ENCODE measurements at regions not wholly inside any gene's neighbourhood (a gene's known extent, or its start where the extent isn't known, plus 50 kb on each side); places are given as distances from the start of the nearest gene placed in this dataset.

DNA sequence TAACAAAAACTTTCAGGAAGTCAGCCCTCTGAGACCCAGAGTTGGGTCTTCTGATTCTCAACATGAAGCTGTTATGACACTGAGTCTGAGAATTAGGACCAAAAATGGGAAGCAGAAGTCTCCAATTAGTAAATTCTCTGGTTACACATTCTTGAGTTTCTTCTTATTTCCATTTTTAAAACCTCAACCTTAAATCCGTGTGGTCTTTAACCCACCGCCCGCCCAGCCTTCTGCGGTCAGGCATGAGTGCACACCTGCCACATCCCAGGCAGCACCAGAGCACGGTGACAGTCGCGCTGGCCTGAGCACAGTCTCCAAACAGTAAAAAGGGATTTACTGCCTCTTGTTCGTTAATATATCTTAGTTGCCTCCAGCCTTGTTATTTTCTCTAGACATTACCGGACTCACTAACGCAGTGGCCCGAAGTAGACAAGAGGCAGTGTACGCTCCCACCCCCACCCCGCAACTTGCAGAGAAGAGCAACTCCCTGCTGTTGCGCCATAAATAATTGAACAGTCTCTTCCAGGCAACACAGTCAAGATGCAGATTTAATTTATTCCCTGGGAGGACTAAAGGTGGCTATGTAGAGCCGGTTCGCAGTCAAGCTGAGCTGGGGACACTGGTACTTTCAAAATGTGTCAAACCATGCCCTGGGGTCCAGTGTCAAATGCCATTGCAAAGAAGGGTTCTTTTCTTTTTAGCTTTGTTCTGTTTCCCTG, 147.0 kb upstream of the CELF2 start:
- no peaks in the 10 kb centered on the region for H3K27me3 ChIP-seq
- DNase-seq: no peak
- no peaks in the 10 kb centered on the region for H3K36me3 ChIP-seq
- H3K9me3 ChIP-seq: no peaks in the 10 kb centered on the region
- TF ChIP-seq, protein P1, sequence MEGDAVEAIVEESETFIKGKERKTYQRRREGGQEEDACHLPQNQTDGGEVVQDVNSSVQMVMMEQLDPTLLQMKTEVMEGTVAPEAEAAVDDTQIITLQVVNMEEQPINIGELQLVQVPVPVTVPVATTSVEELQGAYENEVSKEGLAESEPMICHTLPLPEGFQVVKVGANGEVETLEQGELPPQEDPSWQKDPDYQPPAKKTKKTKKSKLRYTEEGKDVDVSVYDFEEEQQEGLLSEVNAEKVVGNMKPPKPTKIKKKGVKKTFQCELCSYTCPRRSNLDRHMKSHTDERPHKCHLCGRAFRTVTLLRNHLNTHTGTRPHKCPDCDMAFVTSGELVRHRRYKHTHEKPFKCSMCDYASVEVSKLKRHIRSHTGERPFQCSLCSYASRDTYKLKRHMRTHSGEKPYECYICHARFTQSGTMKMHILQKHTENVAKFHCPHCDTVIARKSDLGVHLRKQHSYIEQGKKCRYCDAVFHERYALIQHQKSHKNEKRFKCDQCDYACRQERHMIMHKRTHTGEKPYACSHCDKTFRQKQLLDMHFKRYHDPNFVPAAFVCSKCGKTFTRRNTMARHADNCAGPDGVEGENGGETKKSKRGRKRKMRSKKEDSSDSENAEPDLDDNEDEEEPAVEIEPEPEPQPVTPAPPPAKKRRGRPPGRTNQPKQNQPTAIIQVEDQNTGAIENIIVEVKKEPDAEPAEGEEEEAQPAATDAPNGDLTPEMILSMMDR (IDR thresholded peaks at IDR 0.05; ENCODE audit: low read depth, low read length): no peak
- H3K4me1 ChIP-seq: no peaks in the 10 kb centered on the region
- H3K4me3 ChIP-seq (ENCODE audit: low read depth, low read length): no peak overlapping the region

DNA sequence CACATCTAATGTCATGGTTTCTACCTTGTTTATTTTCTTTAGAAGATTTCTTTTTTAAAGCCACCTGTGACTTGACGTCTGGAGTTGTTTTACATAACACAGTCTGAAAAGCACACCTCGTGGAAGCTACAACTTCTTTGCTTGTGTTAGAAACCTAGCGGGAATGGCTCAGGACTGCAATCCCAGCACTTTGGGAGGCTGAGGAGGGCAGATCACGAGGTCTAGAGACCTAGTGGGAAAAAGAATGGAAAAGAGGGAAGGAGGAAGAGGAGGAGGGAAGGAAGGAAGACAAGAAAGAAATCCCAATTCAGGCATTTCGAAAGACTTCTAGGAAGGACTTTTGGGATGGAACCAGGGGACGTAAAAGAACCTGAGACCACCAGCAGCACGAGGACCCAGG, 146.3 kb upstream of the CELF2 start:
- Histone ChIP-seq H3K27me3 (no peaks in the 10 kb centered on the region), H3K4me1 (no peaks in the 10 kb centered on the region), H3K4me3 (ENCODE audit: low read depth, low read length) (no peak overlapping the region), H3K36me3 (no peaks in the 10 kb centered on the region), H3K9me3 (no peaks in the 10 kb centered on the region)
- TF ChIP-seq, protein P1 (IDR thresholded peaks at IDR 0.05; ENCODE audit: low read depth, low read length): no peak
- no peak for DNase-seq

DNA sequence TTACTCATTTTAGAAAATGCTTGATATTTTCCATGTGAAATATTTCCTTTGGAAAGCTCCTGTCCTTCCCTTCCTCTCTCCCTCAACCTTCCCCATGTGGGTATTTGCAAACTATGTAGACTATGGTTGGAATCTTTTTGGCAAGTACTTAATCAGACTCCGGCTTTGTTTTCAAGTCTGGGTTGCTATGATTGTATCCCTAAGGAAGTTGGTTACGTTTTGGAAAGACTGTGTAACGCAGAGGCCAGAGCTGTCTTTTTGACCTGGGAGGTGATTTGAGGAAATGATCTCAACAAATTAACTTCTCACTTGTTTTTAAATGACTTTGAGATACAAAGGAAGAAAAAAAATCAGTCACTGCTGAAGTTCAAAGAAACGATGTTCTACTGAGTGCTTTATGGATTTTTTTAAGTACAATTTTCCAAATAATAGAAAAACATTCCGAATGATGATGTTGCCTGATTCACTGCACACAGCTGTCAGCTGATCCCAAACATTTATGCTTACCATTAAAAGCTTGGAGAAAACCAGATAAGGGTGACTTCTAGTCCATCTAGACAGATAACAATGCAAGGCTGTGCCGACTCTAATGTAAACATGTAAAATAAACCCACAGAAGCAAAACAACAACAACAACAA, 145.5 kb upstream of the CELF2 start:
- TF ChIP-seq, protein P1 (IDR thresholded peaks at IDR 0.05; ENCODE audit: low read depth, low read length): no peak
- H3K9me3 ChIP-seq: no peaks in the 10 kb centered on the region
- H3K4me3 ChIP-seq (ENCODE audit: low read depth, low read length): no peak overlapping the region
- no peaks in the 10 kb centered on the region for H3K4me1 ChIP-seq
- DNase-seq: no peak
- no peaks in the 10 kb centered on the region for H3K36me3 ChIP-seq
- no peaks in the 10 kb centered on the region for H3K27me3 ChIP-seq

DNA sequence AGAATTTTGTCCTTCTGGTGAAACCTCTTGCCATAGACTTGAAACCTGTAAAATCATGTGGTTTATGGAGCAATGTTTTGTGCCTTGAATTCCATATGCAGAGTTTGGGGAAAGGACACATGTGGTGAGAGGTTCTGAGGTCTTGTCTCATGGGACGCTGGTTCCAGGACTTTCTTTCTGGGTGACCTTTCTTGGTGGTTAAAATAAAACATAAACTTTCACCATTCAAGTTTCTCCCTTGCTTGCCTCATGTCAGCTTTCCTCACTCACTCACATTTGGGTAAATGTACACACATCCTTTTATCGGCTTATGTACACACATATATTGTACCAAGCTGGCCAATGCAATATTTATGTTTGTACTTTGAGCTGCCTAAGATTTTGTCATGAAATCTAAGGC, 144.9 kb upstream of the CELF2 start:
- no peaks in the 10 kb centered on the region for H3K4me1 ChIP-seq
- no peak overlapping the region for H3K4me3 ChIP-seq (ENCODE audit: low read depth, low read length)
- no peaks in the 10 kb centered on the region for H3K27me3 ChIP-seq
- DNase-seq: no peak
- TF ChIP-seq, protein P1 (IDR thresholded peaks at IDR 0.05; ENCODE audit: low read depth, low read length): no peak
- H3K9me3 ChIP-seq: no peaks in the 10 kb centered on the region
- H3K36me3 ChIP-seq: no peaks in the 10 kb centered on the region

DNA sequence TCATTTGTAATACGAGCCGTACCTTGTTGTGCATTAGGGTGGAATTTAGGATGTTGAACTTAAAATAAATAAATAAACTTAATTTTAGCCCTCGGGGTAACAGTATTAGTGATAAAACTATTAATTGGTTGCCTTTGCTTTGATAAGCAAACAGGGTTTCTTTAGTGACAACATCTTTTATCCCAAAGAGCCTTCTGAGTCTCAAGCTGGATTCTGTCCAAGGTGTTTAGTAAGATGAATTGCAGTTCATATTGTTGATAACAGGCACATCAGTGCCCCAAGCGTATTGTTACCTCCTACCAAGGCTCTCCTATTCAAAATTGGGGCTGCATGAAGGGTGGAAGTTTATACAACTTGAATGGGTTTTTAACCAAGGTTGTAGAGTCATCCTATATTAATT, 144.4 kb upstream of the CELF2 start:
- TF ChIP-seq, protein P1 (IDR thresholded peaks at IDR 0.05; ENCODE audit: low read depth, low read length): no peak

DNA sequence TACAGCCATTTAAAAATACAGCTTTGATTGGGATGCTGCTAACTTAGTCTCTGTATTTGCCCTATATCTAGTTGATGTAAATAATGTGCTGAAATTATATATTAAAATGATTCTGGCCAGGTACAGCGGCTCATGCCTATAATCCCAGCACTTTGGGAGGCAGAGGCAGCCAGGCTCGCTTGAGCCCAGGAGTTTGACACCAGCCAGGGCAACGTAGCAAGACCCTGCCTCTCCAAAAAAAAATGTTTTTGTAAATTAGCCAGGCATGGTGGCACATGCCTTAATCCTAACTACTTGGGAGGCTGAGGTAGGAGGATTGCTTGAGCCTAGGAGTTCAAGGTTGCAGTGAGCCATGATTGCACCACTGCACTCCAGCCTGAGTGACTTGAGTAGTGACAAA, 143.8 kb upstream of the CELF2 start:
- H3K4me3 ChIP-seq (ENCODE audit: low read depth, low read length): no peak overlapping the region
- no peaks in the 10 kb centered on the region for H3K4me1 ChIP-seq
- no peak for DNase-seq
- no peaks in the 10 kb centered on the region for H3K27me3 ChIP-seq
- TF ChIP-seq, protein P1 (IDR thresholded peaks at IDR 0.05; ENCODE audit: low read depth, low read length): no peak
- H3K36me3 ChIP-seq: no peaks in the 10 kb centered on the region
- H3K9me3 ChIP-seq: no peaks in the 10 kb centered on the region

More for the DNA sequence above, 144.4 kb upstream of the CELF2 start:
- H3K4me3 ChIP-seq (ENCODE audit: low read depth, low read length): no peak overlapping the region
- DNase-seq: no peak
- no peaks in the 10 kb centered on the region for H3K4me1 ChIP-seq
- H3K9me3 ChIP-seq: no peaks in the 10 kb centered on the region
- no peaks in the 10 kb centered on the region for H3K27me3 ChIP-seq
- H3K36me3 ChIP-seq: no peaks in the 10 kb centered on the region
